GM21526 (cell line): ENCODE measurements at regions not wholly inside any gene's neighbourhood (a gene's known extent, or its start where the extent isn't known, plus 50 kb on each side); places are given as distances from the start of the nearest gene placed in this dataset.

Source experiments
- ATAC-seq: cut with Tn5 transposase; IDR thresholded peaks from one replicate; pipeline ENCODE4 v1.9.1; 2021; ENCODE audit warnings: moderate library complexity; ENCODE audit not compliant: unreplicated experiment, low FRiP score

DNA sequence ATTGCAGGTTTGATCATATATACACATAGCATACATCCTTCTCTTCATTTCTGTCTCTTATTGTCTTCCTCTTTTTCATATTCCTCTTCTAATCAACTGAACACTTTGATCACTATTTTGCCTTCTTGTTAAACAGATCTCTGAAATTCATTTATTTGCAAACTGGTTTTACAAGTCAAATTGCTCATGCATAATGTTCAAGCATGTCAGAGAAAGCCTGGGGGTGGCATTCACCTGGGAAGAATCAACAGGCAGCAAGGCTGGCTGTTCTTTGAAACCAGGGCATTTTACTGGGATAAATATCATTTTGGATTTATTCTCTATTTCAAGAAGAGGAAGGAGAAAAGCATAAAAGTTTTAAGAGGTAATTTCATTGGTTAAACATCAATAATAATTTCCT lies 66.9 kb upstream of the LRATD1 start:
- ATAC-seq: no peak

DNA sequence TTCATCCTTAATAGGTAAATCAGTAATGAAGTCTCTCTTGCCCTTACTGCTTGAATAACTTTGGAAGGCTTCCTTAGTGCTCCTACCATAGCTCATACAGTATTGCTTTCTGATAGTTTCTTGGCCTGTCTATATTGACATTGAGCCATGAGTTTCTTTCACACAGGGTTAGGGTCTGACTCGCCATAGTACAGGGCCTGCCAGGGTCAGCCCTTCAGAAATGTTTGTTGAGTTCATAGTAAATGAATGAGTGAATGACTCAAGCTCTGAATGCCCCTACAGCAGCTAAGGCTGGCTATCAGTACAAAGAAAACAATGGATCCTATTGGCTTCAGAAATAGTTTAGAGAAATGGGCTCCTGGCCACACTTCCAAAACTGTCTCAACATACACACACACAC lies 65.0 kb upstream of the LRATD1 start:
- no peak for ATAC-seq

DNA sequence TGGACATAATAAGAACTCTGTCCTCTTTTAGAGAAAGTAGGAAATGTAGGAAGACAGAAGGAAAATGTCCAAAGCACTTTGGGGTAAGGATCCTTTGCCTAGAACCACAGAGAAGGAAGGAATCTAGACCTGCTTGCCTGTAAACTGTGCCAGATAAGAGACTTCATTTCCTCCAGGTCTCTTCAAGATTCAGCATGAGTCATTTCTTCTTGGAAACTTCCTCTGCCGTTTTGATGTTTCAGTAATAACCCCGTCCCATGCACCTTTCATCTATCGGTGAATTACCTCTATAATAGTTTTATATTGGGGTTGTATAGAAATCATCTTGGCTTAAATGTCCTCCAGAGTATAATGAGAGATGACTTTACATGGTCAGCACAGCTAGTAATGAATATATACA lies 63.2 kb upstream of the LRATD1 start:
- ATAC-seq: no peak

DNA sequence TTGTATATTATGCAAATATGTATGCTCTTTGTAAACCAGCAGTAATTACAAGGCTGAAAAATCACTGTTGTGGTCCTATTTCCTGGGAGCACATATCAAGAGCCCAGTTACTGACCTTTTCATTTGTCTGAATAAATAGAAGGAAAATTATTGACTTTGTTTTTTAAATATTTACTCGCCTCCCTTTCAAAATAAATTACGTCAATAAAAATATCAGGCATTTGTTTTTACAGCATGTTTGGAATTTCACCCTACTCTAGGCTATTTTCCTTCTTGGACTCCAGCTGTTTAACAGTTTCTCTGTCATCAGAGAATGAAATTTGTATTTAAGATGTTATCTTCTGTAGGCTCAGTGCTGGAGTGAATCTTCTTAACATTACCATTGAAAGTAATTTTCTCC lies 59.9 kb upstream of the LRATD1 start:
- ATAC-seq: no peak

DNA sequence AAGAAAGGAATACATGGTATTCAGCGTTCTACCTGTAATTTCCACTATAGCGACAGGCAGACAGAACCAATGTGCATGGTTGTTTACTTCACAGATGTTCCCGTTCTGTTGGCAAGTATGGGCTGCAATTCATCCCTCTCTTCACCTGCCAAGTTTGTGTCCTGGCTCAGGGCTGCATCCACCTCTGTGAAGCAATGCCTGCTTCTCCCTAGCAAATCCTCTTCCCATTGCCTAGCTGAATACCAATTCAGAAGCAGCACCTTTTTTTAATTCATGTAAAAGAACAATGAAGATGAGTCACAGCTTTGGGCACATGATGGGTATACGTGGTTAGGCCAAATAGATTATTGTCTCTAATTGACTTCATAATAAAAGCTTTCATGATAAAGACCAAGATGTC lies 54.7 kb upstream of the LRATD1 start:
- ATAC-seq: no peak
